HG02678 (cell line): ENCODE measurements at regions not wholly inside any gene's neighbourhood (a gene's known extent, or its start where the extent isn't known, plus 50 kb on each side); places are given as distances from the start of the nearest gene placed in this dataset.

Experiments used
- ATAC-seq: cut with Tn5 transposase; IDR thresholded peaks from one replicate; pipeline ENCODE4 v1.9.1; 2021; ENCODE audit warnings: mild to moderate bottlenecking, moderate library complexity; ENCODE audit not compliant: unreplicated experiment

GRCh38 chr17:70230850-70231640 is 61.7 kb downstream of the KCNJ2 start:
- ATAC-seq = no peak

GRCh38 chr17:70232466-70232865 is 63.1 kb downstream of the KCNJ2 start:
- ATAC-seq = no peak

GRCh38 chr17:70235252-70235651 is 65.9 kb downstream of the KCNJ2 start:
- no peak for ATAC-seq

GRCh38 chr17:70238228-70238627 is 68.9 kb downstream of the KCNJ2 start:
- no peak for ATAC-seq

- no peak for ATAC-seq
Measured at GRCh38 chr17:70238646-70239045, 69.3 kb downstream of the KCNJ2 start.

- ATAC-seq = no peak
Measured at GRCh38 chr17:70239391-70239826, 70.1 kb downstream of the KCNJ2 start.

GRCh38 chr17:70241071-70241470 is 71.7 kb downstream of the KCNJ2 start:
- ATAC-seq = no peak

GRCh38 chr17:70242781-70243437 is 73.6 kb downstream of the KCNJ2 start:
- no peak for ATAC-seq

- ATAC-seq = no peak
Measured at GRCh38 chr17:70251706-70252105, 82.4 kb downstream of the KCNJ2 start.

- no peak for ATAC-seq
Measured at GRCh38 chr17:70254735-70255460, 85.6 kb downstream of the KCNJ2 start.

- no peak for ATAC-seq
Measured at GRCh38 chr17:70256751-70257150, 87.4 kb downstream of the KCNJ2 start.

GRCh38 chr17:70258465-70258864 is 89.1 kb downstream of the KCNJ2 start:
- ATAC-seq = no peak

GRCh38 chr17:70259400-70259799 is 90.1 kb downstream of the KCNJ2 start:
- ATAC-seq = no peak

- ATAC-seq = no peak
Measured at GRCh38 chr17:70261170-70261569, 91.8 kb downstream of the KCNJ2 start.

- ATAC-seq = no peak
Measured at GRCh38 chr17:70265471-70265870, 96.1 kb downstream of the KCNJ2 start.

- ATAC-seq = no peak
Measured at GRCh38 chr17:70266394-70266793, 97.1 kb downstream of the KCNJ2 start.

GRCh38 chr17:70268383-70268782 is 99.1 kb downstream of the KCNJ2 start:
- ATAC-seq = no peak

- ATAC-seq = no peak
Measured at GRCh38 chr17:70270554-70270953, 101.2 kb downstream of the KCNJ2 start.

- ATAC-seq = no peak
Measured at GRCh38 chr17:70271200-70271599, 101.9 kb downstream of the KCNJ2 start.

GRCh38 chr17:70271672-70272071 is 102.3 kb downstream of the KCNJ2 start:
- no peak for ATAC-seq

- no peak for ATAC-seq
Measured at GRCh38 chr17:70274255-70274654, 104.9 kb downstream of the KCNJ2 start.

- no peak for ATAC-seq
Measured at GRCh38 chr17:70276906-70277305, 107.6 kb downstream of the KCNJ2 start.
